Stimulated activated CD4-positive, alpha-beta T cell treated with anti-CD3 and anti-CD28 coated beads, Interleukin-4, amount 100 ng/mL, for 24 hours (primary cell): ENCODE measurements at regions not wholly inside any gene's neighbourhood (a gene's known extent, or its start where the extent isn't known, plus 50 kb on each side); places are given as distances from the start of the nearest gene placed in this dataset.
A peak's percentile ranks its signal among the peaks of the same experiment; 100 is the strongest.

ENCODE experiments used
- DNase-seq: peaks from one replicate; pipeline ENCODE4 v3.0.0-alpha.2; 2020

DNA sequence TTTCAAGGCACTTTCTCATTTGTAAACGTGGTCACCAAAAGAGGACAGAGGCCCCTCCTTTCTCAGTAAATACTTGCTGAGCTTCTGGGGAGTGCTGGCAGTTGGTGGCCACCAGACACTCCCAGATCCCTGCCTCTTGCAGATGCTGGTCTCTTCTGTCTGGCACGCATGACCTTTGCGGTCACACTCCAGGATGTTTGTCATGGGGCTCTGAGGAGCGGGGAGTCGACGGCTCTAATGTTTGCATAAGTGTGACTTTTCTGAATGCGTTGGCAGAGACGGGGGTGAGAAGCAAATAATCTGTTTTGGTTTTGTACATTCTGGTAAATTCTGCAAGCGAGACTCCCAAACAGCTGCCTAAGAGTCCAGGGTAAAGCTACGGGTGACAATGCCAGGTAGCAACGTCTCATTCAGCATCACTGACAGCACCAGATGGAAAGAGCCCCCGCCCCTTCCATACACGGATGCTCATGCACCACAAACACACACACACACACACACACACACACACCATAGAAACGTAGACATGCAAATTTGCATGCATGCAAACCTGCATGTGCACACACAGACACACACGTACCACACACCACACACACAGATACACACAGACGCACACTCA lies 101.1 kb downstream of the YTHDF1 start:
- DNase-seq: no peak

DNA sequence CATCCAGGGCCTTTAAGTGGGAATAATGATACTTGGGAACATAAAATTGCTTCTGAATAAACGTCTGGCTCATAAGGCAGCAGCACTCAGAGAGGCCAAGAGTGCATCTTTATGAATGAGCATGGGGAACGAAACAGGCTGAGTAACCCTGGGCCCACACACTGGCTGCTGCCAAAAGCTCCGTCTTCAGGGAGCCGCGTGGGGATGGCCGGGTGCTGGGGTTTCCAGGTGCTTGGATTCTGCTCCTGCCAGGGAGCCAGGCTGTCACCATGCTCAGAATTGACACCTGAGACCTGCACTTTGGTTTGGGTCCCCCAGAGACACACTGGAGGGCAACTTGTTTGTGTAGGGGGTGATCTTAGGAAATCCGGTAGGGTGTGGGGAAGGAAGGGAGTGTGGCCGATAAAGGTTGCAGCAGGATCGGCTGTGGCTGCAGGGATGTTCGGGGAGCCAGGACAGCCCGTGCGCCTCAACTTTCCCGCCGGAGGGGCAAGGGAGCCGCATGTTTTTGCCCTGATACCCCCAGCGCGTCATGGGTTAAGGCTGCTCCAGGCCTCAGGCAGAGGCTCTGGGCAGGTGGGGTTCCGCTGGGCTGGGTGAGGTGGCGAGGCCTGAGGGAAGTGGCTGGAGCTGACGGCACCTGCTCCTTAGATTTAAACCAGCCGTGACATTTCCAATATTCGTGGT lies 101.8 kb downstream of the YTHDF1 start:
- no peak for DNase-seq

DNA sequence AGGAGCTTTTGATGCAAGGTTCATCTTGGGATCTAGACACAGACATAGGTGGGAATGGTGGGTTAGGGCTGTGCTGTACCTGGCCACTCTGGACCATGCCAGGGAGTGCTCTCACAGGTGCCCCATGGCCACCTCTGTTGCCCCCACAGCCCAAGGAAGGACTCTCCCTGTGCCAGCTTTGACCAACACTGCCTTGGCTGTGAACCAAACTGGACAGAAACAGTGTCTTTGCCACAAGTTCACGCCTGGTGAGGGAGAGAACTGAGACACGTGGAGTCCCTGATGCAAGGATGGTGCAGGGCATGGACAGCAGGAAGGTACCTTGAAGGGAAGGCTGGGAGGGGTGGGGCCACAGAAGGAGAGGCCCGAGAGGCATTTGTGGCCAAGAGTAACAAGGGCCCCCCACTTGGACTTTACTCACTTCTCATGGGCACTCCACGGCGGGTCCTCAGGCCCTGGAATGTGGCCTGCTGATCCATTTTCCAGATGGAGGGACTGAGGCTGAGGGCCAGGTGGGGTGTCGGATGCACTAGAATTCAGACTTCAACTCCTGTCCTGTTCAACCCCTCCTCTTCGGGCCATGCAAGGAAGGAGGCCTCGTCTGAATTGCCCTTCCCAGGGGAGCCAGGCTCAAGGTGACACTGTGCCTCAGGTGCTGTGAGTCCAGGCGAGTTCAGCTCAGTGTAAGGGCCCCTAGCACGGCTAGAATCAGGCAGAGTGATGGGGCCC lies 103.3 kb downstream of the YTHDF1 start:
- DNase-seq: no peak

DNA sequence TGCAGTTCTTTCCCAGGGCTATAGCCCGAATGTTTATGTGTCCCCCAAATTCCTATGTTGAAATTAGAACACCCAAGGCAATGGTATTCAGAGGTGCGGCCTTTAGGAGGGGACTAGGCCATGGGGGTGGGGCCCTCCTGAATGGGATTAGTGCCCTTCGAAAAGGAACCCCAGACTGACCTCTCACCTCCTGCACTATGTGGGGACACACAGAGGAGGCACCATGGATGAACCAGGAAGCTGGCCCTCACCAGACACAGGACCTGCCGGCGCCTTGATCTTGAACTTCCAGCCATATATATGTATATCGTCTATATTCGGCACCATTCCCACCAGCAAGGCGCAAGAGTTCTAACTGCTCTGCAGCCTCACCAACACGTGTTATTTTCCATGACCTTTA lies 101.5 kb upstream of the BHLHE23 start:
- DNase-seq: no peak

DNA sequence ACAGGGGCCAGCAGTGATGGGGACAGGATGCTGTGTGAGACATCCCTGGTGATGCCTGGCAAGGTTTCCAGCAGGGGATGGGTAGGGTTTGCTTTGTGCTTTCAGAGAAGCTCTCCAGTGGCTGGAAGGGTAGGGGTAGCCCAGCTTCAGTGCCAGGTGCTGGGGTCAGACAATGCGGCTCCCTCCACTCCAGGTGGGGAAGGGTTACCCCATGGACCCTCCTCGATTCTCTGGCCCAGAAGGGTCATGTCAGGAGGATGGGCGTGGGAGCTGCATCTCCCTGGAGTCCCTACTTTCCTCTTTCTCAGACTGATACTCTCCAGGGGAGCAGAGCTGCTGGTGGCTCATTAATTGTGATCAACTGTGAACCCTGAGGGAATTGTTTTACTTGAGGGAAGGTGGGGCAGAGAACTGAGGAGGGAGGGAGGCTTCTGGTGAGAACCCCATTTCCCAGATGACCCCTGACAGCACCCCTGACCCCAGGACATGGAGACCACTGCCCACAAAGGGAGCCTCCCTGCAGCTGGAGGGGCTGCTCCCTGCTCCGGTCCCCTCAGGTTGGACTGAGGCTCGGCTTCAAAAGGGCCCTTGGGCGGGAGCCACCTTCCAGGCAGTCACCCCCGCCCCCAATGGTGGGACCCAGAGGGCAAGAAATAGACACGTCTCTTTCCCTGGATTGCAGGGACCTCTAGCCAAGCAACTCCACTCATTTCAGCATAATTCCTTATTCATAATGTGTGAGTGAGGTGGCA lies 100.9 kb upstream of the BHLHE23 start:
- DNase-seq: no peak

DNA sequence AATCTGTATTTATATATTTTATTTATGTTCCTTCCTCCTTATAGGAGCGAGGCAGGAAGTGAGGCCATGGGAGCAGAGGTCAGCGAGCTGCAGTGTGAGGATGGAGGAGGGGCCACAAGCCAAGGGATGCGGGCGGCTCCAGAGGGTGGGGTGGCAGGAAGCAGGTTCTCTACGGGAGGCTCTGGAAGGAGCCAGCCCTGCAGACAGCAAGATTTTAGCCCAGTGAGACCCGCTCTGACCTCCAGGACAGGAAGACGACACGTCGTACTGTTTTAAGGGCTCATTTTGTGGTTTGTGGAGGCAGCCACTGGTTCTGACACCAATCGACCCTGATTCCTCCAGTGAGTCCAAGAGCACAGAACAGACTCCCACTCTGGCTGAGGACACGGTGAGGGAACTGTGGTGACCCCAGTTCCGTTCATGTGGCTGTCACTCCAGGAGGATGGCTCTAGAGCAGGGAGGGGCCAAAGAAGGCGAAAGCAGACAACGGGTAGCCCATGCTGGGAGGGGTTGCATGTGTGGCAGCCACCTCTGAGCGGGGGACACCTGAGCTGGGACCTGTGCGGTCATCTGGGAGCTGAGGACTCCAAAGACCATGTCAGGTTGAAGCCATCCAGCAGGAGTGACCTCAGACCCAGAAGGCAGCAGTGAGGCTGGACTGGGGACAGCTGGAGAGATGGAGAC lies 100.1 kb upstream of the BHLHE23 start:
- no peak for DNase-seq

DNA sequence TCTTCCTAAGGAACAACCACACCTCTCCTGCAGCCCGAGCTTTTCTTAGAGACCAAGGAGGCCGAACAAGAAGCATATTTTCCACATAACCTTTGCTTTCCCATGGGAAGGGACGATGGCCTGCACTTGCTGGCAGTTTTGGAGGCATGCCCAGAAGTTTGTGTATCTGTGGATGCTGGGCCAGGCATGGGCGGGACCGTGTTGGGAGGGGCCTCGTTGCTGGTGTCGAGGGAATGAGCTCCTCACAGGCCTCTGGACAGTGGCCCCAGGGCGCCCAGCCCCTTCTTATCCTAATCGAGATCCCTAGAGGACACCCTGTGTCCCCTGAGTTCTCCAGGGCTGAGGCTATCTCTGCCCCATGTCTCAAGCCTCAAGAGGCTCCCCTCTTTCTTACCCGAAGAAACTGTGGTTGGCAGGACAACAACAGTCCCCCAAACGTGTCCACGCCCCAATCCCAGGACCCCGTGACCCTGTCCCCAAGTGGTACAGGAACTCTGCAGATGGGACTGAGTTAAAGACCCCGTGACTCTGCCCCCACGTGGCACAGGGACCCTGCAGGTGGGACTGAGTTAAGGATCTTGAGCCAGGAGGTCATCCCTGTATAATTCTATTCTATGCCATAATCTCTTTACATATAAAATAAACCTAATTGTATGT lies 99.5 kb upstream of the BHLHE23 start:
- DNase-seq: no peak

DNA sequence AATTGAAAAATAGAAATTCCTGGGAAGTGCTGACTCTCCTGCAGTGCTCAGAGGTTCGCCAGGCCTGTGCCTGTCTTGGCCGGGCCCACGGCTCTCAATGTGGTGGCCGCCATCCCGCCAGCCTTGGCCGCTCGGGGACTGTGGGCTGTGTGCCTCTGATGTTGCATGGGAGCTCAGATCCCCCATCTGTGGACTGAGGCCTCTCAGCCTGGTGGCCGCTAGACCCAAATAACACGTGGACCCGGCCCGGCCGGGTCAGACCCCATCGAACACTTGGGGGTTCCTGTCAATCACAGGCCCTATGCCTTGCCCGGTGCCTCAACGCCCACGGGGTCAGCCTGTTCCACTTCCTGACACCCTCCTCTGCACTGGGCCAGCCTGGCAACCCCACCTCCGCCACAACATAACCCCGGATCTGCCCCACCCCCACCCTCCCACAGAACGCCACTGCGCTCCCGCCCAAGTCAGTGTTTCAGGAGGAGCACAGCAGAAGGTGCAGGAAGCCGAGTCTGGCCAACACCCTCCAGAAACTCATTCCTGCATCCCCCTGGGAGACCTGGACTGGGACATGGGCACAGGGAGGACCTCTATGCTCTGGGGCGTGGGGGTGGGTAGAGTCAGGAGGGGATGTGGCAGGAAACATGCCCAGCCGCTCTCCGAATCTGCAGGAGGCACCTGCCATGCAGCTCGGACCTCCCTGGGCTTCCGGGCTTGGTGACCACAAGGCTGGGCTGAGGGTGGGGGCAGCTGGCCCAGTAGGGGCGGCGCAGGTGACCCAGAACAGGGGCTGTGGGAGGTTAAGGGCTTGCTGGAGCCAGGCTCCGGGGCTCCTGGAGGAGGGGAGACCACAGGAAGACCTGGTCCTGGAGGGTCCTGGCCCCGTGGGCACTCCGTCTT lies 98.7 kb upstream of the BHLHE23 start:
- DNase-seq: no peak

DNA sequence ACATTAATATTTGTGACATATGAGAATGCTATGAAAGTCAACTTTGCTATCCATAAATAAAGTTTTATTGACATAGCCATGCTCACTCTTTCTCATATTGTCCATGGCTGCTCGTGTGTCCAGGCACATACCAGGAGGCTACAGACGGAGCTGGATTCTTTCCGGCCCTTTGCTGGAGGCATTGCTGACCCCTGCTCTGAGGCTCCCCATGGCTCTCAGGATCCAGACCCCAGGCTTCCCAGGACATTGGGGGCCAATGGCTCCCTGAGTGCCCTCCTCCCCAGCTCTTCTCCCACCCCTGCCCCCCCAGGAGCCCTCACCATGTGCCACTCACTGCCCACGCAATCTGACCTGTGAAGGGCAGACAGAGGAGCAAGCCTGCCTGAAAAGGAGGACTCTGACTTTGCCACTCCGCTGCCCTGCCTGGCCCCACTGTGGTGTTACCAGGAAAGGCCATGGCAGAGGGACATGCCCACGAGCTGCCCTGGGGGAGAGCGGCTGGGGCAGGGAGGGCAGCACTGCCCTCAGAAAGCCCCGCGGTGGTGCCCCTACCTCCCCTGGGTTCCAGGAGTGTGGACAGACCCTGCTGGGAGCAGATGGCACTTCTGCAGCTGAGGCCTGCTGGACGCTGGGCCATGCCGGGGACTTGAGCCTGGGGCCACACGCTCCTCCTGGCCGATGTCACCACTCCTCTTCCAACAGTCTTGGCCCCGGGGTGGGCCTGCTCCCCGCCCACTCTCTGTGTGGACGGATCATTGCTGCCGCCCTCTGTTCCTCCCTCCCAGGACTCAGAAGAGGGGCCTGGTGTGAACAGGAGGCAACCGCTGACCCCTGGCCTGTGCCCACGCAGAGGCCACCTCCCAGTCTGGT lies 97.8 kb upstream of the BHLHE23 start:
- no peak for DNase-seq

DNA sequence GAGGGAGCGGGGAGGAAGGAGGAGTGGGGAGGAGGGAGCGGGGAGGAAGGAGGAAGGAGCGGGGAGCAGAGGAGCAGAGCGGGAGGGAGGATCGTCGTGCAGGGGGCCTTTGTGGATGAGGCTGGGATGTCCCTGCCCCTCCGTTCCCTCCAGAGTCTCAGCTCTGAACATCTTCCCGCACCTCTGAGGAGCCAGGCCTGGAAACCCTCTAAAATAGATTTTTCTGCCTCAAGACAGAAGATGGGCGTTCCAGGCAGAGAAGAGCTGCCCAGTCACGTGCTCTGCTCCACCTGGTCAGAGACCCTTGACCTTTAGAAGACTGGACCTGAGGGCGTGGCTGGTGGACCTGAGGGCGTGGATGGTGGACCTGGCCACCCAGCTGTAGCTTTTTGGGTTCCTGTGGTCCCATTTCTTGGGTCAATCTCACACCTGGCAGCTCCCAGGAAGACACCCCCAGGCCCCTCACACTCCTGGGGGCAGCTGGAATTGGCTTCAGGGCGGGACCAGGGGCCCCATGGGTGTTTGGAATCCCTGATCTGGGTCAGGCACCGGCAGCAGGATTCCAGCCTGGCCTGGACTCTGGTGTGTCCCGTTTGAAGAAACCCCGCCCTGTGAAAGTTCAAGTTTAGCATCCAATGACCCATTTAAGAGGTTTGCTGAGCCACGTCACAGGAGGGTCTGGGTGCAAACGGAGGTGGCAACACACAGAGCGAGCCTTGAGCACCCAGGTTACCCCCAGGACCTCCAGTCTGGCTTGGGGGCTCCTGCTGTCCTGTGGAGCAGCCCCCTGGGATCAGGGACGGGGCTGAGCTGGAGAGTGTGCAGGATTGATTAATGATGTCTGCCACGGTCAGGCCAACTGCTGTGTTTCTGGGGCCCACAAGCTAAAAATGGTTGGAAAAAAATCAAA lies 96.9 kb upstream of the BHLHE23 start:
- DNase-seq: no peak

DNA sequence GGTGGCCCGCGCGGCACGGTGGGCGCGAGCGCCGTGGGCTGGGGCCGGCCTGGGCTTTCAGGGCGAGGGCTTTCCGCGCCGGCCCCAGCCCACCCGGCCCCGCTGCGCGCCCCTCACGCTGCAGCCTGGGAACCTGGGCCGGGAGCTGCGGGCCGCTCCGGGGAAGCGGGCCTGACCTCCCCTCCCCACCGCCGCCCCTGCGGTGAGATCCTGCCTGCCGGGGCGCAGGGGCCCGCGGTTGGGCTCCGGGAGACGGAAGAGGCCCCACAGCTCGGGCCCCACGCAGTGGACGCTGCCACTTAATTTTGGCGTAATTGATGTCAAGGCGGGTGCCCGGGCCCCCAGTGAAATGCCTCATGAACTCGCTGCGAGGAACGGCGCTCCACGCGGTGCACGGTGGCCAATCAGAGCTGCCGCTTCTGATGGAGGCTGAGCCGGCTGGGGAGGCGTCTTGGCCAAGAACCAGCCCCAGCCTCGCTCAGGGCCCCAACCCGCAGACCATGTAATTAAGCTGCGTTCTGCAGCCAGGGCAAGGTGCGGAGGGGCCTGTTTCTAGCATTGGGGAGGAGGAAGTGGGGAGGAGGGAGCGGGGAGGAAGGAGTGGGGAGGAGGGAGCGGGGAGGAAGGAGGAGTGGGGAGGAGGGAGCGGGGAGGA lies 96.1 kb upstream of the BHLHE23 start:
- peak; percentile 74 for DNase-seq

DNA sequence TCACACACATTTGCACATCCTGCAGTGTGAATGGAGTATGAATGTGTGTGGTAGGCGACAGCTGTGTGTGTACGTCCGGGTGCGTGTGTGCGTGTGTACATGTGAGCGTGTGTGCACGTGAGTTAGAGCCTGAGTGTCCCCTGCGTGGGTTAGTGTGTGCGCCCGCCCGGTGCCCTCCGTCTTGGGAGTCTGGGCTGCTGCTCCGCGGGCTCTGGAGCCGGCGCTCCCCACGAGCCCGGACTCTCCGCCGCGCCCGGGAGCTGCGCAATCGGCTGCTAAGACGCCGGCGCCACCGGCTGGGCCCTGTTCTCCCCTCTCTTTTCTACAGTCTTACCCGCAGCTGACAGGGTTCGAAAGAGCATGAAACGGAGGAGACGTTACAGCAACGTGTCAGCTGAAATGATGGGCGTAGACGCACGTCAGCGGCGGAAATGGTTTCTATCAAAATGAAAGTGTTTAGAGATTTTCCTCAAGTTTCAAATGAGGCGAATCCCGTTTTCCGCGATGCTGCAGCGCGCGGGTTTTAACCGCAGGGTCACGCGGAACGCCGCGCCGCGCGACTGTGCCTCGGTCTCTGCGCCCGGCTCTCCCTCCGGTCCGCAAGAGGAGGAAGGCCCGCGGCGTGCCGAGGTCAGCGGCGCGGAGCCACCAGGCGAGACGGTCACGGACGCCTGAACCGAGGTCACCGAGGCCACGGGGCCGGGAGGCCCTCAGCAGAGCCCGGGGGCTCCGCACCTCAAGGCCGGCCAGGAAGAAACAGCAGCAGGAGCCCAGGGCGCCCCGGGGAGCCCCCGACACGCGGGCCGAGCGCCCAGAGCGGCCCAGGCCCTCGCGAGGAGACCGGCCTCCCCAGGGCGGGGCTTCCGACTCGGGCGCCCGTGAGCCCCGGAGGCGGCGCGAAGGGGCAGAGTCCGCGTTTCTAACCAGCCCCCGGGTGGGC lies 95.3 kb upstream of the BHLHE23 start:
- peak; percentile 71 for DNase-seq

DNA sequence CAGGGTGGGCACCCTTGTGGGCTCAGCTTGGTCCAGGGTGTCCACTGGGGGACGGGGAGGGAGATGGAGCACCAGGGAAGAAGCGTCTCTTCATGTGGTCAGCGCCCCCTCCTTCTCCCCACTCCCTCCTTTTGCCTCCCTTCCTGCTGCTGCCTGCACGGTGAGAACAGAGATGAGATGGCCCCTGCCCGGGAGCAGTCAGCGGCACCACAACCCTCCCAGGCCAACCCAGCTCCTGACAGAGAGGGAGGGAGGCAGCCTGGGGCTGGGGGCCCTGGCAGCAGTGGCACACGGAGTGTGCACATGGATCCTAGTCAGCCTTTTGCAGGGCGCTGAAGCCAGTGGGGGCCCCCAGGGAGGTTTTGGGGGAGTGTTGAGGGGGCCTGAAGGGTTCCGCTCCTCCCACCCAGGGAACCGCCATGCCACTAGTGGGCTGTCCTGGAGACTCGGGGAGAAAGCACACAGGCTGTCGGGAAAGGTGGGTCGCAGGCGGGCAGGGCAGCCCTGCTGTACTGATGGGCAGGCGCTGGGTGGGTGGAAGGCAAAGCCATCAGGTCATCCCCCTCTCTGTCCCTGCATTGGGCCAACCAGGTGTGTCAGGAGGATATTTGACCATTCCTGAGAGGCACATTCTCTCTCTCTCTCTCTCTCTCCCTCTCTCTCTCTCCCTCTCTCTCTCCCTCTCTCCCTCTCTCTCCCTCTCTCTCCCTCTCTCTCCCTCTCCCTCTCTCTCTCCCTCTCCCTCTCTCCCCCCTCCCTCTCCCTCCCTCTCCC lies 94.3 kb upstream of the BHLHE23 start:
- DNase-seq: no peak

DNA sequence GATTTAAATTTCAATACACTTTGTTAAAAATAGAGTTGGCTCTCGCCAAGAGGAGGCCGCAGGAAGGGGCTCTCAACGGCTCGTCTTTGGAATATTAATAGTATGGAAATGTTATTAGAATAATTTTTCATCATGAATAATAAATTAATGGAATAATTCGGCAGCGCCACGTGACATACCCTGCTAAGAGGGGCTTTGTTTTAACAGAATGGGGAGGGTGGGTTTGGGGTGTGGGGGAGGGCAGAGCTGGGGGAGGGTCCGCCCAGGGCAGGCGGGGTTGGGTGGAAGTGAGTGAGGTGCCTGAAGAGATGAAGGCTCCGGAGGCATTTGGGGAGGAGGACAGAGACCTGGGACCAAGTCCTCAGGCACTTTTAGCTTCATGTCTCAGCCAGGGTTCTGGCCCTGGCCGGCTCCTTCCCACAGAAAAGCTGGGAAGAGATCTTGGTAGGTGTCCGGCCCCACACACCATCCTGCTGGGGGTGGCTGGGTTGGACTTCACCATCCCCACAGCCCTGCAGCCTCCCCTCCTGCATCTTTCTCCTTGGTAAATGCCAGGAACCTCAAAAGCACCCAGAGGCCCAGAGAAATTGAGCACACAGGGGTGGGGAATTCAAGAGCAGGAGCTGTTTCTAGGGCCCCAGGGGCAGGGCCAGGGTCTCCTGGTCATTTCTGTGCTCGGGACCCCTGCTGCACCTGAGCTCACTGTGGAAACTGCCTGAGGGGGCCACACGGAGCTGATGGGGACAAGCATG lies 93.6 kb upstream of the BHLHE23 start:
- no peak for DNase-seq

DNA sequence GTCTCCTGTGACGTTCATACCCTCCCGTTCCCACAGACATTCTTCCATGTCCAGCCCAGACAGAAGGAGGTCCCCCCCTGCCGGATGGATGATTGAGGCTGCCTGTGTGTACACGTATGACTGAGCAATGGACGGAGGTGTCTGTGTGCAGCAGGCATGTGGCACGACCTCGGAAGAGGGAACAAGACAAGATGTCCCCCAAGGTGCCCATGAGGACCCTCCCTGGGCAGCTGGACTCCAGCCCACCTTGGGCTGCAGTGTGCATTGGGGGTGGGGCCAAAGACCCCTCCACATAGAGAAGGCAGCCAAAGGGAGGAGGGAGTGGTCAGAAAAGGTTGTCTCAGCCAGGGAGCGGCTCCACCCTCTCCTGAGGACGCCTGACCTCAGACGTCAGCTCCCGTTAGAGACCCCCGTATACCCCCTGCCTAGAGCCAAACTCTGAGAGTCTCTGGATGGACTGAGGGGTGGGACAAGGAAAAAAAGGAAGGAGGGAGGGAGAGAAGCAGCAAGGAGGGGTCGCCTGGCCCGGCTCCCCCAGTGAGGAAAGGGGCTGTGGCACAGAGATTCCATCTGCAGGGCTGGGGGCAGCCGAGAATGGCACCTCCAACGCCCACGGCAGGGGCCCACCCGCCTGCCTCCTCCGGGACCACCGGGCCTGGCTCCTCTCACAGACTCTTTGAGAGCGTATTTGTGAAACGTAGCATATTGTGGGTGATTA lies 92.9 kb upstream of the BHLHE23 start:
- DNase-seq: no peak
